ENCODE measurements at regions not wholly inside any gene's neighbourhood (a gene's known extent, or its start where the extent isn't known, plus 50 kb on each side); places are given as distances from the start of the nearest gene placed in this dataset.

DNA sequence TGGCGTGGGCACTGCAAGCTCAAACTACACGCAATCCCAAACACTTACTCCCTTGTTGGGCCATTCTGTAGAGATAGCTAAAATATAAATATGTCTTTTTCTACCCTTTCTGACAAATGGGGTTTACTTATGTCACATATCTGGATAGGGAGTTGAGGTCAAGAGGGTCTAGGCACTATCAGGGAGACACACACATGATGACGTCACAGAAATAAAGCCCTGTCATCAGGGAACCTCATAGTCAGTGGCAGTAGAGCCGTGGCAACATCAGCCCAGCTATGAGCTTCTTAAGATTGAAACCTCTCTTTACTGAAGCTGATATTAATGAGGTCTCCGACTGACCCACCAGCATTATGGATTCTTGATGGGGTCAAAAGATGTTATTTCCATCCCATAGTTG, 234.6 kb upstream of the CDH7 start:
- no peak overlapping the region for H3K4me3 ChIP-seq (ENCODE audit: low read depth in 1 of 2, low read length in 2 of 2)
- no peaks in the 10 kb centered on the region for H3K27me3 ChIP-seq (ENCODE audit: control insufficient read depth in 1 of 2, insufficient read depth in 2 of 2, low read length in 2 of 2)
- WGBS, 2 donors: 79 to 83% methylated on average over 5 of the region's 5 CpGs
- H3K36me3 ChIP-seq (ENCODE audit: control insufficient read depth in 2 of 2, insufficient read depth in 2 of 2, low read length in 1 of 2): no peaks in the 10 kb centered on the region
- no peak overlapping the region for H3K27ac ChIP-seq (ENCODE audit: low read depth in 2 of 2, low read length in 1 of 2)
- H3K4me1 ChIP-seq (ENCODE audit: control insufficient read depth in 2 of 2, insufficient read depth in 2 of 2, low read length in 1 of 2): no peaks in the 10 kb centered on the region
- H3K9me3 ChIP-seq (ENCODE audit: control insufficient read depth in 2 of 2, insufficient read depth in 1 of 2, low read depth in 1 of 2, low read length in 1 of 2): no peaks in the 10 kb centered on the region

DNA sequence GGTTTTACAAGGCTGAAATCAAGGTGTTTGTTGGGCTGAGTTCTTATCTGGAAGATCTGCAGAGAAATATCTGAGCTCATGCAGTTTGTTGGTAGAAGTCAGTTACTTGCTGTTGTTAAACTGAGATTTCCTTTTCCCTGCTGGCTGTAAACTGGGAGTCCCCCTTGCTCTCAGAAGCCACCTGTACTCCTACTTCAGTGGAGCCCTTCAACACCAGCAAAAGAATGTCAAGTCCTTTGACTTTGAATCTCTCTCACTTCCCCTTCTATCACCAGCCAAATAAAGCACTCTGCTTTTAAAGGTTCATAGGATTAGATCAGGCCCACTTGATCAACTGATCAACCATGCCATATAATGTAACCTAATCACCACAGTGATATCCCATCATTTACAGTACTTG, 252.2 kb upstream of the CDH7 start:
- Histone ChIP-seq H3K4me3 (ENCODE audit: low read depth in 1 of 2, low read length in 2 of 2) (no peak overlapping the region), H3K9me3 (ENCODE audit: control insufficient read depth in 2 of 2, insufficient read depth in 1 of 2, low read depth in 1 of 2, low read length in 1 of 2) (no peaks in the 10 kb centered on the region), H3K27ac (ENCODE audit: low read depth in 2 of 2, low read length in 1 of 2) (no peak overlapping the region), H3K27me3 (ENCODE audit: control insufficient read depth in 1 of 2, insufficient read depth in 2 of 2, low read length in 2 of 2) (no peaks in the 10 kb centered on the region), H3K36me3 (ENCODE audit: control insufficient read depth in 2 of 2, insufficient read depth in 2 of 2, low read length in 1 of 2) (no peaks in the 10 kb centered on the region), H3K4me1 (ENCODE audit: control insufficient read depth in 2 of 2, insufficient read depth in 2 of 2, low read length in 1 of 2) (no peaks in the 10 kb centered on the region)

DNA sequence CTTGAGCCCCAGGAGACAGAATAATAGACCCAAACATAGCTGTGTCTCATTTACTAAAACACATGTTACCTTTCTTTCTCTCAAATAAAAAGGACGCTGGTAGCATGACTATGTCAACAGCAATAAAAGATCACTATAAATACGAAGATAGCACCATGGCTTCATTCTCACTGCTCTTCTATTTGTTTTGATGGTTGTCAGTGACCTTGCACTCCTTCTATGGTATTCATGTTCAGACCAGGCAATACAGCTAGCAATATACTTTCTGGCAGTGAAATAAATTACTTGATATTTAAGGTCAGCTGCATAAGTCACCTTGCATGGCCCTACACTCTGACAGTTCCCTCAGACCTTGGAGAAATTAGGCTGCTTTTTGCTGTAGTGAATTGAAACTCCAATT, 263.2 kb upstream of the CDH7 start:
- Histone ChIP-seq H3K9me3 (ENCODE audit: control insufficient read depth in 2 of 2, insufficient read depth in 1 of 2, low read depth in 1 of 2, low read length in 1 of 2) (peaks cover 0 to 2% of the 10 kb centered on the region in 2 donors), H3K4me3 (ENCODE audit: low read depth in 1 of 2, low read length in 2 of 2) (no peak overlapping the region), H3K4me1 (ENCODE audit: control insufficient read depth in 2 of 2, insufficient read depth in 2 of 2, low read length in 1 of 2) (no peaks in the 10 kb centered on the region), H3K36me3 (ENCODE audit: control insufficient read depth in 2 of 2, insufficient read depth in 2 of 2, low read length in 1 of 2) (no peaks in the 10 kb centered on the region), H3K27ac (ENCODE audit: low read depth in 2 of 2, low read length in 1 of 2) (no peak overlapping the region), H3K27me3 (ENCODE audit: control insufficient read depth in 1 of 2, insufficient read depth in 2 of 2, low read length in 2 of 2) (no peaks in the 10 kb centered on the region)
- WGBS, 2 donors: 13 to 26% methylated on average over 2 of the region's 2 CpGs

DNA sequence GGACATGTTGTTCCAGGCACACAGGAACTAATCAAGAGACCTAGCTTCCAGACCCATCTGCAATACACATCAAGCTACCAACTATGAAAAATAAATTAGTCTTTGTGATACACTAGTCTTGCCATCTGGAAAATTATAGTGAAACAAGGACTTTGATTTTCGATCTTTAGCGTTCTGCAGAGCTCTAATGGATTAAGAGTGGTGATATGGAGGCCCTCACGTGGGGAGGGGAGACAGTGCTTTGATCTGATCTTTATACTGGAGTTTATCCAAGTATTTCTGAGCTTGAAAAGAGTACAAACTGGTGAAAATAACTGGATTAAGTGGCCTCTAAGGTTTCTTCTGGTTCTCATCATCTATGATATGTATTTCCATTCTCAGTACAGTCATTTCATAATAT, 273.4 kb upstream of the CDH7 start:
- no peak overlapping the region for H3K4me3 ChIP-seq (ENCODE audit: low read depth in 1 of 2, low read length in 2 of 2)
- H3K27me3 ChIP-seq (ENCODE audit: control insufficient read depth in 1 of 2, insufficient read depth in 2 of 2, low read length in 2 of 2): no peaks in the 10 kb centered on the region
- WGBS, 2 donors: 58 to 64% methylated on average over 3 of the region's 3 CpGs
- no peak overlapping the region for H3K27ac ChIP-seq (ENCODE audit: low read depth in 2 of 2, low read length in 1 of 2)
- H3K4me1 ChIP-seq (ENCODE audit: control insufficient read depth in 2 of 2, insufficient read depth in 2 of 2, low read length in 1 of 2): no peaks in the 10 kb centered on the region
- H3K36me3 ChIP-seq (ENCODE audit: control insufficient read depth in 2 of 2, insufficient read depth in 2 of 2, low read length in 1 of 2): no peaks in the 10 kb centered on the region
- peaks cover 0 to 2% of the 10 kb centered on the region in 2 donors for H3K9me3 ChIP-seq (ENCODE audit: control insufficient read depth in 2 of 2, insufficient read depth in 1 of 2, low read depth in 1 of 2, low read length in 1 of 2)

DNA sequence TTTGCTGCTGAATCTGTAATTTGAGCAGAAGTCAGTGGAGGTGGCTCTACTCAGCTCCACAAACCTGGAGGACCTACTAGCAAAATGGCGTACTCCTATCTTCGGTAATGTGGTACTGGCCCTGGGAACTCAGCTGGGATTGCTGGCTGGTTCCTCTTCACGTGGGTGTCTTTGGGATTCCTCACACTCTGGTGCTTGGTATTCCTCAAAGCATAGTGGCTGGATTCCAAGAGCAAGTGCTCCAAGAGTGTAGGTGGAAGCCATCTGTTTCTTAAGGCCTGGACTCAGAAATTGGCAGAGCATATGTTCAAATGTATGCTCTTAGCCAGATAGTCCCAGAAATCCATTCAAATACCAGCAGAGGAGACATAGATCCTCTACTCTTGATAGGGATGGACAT, 281.9 kb upstream of the CDH7 start:
- Histone ChIP-seq H3K36me3 (ENCODE audit: control insufficient read depth in 2 of 2, insufficient read depth in 2 of 2, low read length in 1 of 2) (no peaks in the 10 kb centered on the region), H3K27me3 (ENCODE audit: control insufficient read depth in 1 of 2, insufficient read depth in 2 of 2, low read length in 2 of 2) (no peaks in the 10 kb centered on the region), H3K27ac (ENCODE audit: low read depth in 2 of 2, low read length in 1 of 2) (no peak overlapping the region), H3K9me3 (ENCODE audit: control insufficient read depth in 2 of 2, insufficient read depth in 1 of 2, low read depth in 1 of 2, low read length in 1 of 2) (peaks cover 0 to 2% of the 10 kb centered on the region in 2 donors), H3K4me1 (ENCODE audit: control insufficient read depth in 2 of 2, insufficient read depth in 2 of 2, low read length in 1 of 2) (no peaks in the 10 kb centered on the region), H3K4me3 (ENCODE audit: low read depth in 1 of 2, low read length in 2 of 2) (no peak overlapping the region)
- 69 to 79% methylated on average over 3 of the region's 3 CpGs for WGBS, 2 donors

DNA sequence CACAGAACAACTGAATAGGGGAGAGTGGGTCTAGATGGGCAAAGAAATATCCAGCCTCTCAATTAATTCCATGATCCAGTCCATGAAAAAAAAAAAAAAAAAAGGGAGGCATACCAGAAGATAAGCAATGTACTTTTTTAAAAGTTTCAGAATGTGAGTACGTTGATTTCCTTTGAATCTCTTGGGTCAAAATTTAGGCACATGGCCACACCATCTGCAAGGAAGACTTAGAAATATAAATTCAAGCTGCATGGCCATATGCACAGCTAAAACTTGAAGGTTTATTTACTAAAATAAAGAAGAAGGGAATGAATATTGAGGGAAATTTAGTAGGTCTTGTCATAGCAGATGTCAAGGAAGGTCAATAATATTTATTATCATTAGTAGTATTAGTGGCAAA, 286.5 kb upstream of the CDH7 start:
- Histone ChIP-seq H3K27me3 (ENCODE audit: control insufficient read depth in 1 of 2, insufficient read depth in 2 of 2, low read length in 2 of 2) (no peaks in the 10 kb centered on the region), H3K4me1 (ENCODE audit: control insufficient read depth in 2 of 2, insufficient read depth in 2 of 2, low read length in 1 of 2) (no peaks in the 10 kb centered on the region), H3K27ac (ENCODE audit: low read depth in 2 of 2, low read length in 1 of 2) (no peak overlapping the region), H3K4me3 (ENCODE audit: low read depth in 1 of 2, low read length in 2 of 2) (no peak overlapping the region), H3K36me3 (ENCODE audit: control insufficient read depth in 2 of 2, insufficient read depth in 2 of 2, low read length in 1 of 2) (no peaks in the 10 kb centered on the region), H3K9me3 (ENCODE audit: control insufficient read depth in 2 of 2, insufficient read depth in 1 of 2, low read depth in 1 of 2, low read length in 1 of 2) (no peaks in the 10 kb centered on the region)
- WGBS, 2 donors: 44 to 55% methylated on average over 1 of the region's 1 CpG

DNA sequence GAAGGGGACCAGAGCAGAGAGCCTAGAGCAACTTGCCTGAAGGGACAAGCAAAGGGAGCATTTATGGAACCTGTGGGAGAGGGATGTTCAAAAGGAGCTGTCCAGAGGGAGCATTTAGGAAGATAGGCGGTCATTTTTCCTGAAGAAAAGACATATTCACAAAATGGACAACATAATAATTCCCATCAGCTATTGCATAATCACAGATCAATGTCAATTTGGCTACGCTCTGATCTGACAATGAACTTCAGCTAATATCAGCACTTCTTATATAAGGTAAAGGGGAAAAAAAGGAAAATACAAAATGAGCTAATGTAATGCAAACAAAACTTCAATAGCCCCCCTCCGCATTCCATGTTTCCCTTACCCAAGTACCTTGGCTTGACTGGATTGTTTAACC, 291.1 kb upstream of the CDH7 start:
- 83 to 85% methylated on average over 3 of the region's 3 CpGs for WGBS, 2 donors
- no peaks in the 10 kb centered on the region for H3K4me1 ChIP-seq (ENCODE audit: control insufficient read depth in 2 of 2, insufficient read depth in 2 of 2, low read length in 1 of 2)
- no peaks in the 10 kb centered on the region for H3K27me3 ChIP-seq (ENCODE audit: control insufficient read depth in 1 of 2, insufficient read depth in 2 of 2, low read length in 2 of 2)
- H3K4me3 ChIP-seq (ENCODE audit: low read depth in 1 of 2, low read length in 2 of 2): no peak overlapping the region
- no peak overlapping the region for H3K27ac ChIP-seq (ENCODE audit: low read depth in 2 of 2, low read length in 1 of 2)
- no peaks in the 10 kb centered on the region for H3K9me3 ChIP-seq (ENCODE audit: control insufficient read depth in 2 of 2, insufficient read depth in 1 of 2, low read depth in 1 of 2, low read length in 1 of 2)
- H3K36me3 ChIP-seq (ENCODE audit: control insufficient read depth in 2 of 2, insufficient read depth in 2 of 2, low read length in 1 of 2): no peaks in the 10 kb centered on the region

DNA sequence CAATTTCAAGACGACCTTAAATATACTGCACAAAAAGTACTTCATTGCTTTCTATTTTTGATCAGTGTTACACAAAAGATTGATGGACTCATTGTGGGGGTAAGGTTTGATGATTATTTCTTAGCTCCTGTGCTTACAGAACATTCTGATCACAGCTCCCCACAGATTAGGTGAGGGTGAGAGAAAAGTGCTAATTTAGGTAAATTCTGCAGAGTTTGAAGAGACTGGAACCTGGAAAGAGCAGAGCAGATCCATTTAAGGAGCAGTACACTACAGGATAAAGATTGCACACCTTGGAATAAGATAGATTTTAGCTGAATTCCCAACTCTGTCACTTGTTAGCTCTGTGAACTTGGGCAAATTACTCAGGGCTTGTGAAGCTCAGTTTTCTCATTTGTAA, 291.9 kb upstream of the CDH7 start:
- WGBS, 2 donors: 27% methylated on average over 1 of the region's 1 CpG
- H3K36me3 ChIP-seq (ENCODE audit: control insufficient read depth in 2 of 2, insufficient read depth in 2 of 2, low read length in 1 of 2): no peaks in the 10 kb centered on the region
- H3K27me3 ChIP-seq (ENCODE audit: control insufficient read depth in 1 of 2, insufficient read depth in 2 of 2, low read length in 2 of 2): no peaks in the 10 kb centered on the region
- H3K27ac ChIP-seq (ENCODE audit: low read depth in 2 of 2, low read length in 1 of 2): no peak overlapping the region
- no peak overlapping the region for H3K4me3 ChIP-seq (ENCODE audit: low read depth in 1 of 2, low read length in 2 of 2)
- no peaks in the 10 kb centered on the region for H3K4me1 ChIP-seq (ENCODE audit: control insufficient read depth in 2 of 2, insufficient read depth in 2 of 2, low read length in 1 of 2)
- no peaks in the 10 kb centered on the region for H3K9me3 ChIP-seq (ENCODE audit: control insufficient read depth in 2 of 2, insufficient read depth in 1 of 2, low read depth in 1 of 2, low read length in 1 of 2)

DNA sequence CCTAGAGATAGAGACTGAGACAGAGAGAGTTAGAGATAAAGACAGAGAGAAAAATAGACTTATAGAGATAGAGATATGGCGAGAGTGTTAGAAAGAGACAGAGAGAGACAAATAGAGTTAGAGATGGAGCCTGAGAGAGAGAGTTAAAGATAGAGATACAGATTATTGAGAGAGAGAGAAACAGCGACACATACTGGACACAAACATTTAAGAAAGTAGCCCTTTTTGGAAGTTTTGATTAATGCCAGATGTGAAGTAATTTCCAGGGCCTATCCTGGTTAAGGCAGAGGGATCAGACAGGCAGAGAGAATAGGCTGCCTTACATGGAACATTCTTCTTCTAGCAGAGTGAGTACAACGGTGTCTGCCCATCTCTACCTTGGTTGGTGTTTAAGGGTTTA, 311.6 kb upstream of the CDH7 start:
- H3K27me3 ChIP-seq (ENCODE audit: control insufficient read depth in 1 of 2, insufficient read depth in 2 of 2, low read length in 2 of 2): no peaks in the 10 kb centered on the region

DNA sequence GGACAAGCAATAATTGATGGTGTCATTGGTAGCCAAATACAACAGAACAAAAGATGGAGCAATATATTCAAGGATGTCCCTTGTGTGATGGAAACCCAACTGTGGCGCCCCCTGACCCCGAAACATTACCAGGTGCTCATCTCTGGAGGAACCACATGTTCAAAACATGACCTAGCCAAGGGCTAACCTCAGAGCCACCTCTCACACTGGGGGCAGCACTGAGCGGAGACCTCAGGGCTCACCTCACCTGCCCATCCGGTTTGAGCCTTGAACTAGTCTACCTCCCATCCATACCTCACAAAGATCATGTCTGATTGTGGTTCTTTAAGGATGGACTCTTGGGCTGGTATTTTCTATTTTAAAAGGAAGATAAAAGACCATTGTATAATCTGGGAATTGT, 314.4 kb upstream of the CDH7 start:
- Histone ChIP-seq H3K27ac (ENCODE audit: low read depth in 2 of 2, low read length in 1 of 2) (no peak overlapping the region), H3K4me3 (ENCODE audit: low read depth in 1 of 2, low read length in 2 of 2) (no peak overlapping the region), H3K4me1 (ENCODE audit: control insufficient read depth in 2 of 2, insufficient read depth in 2 of 2, low read length in 1 of 2) (no peaks in the 10 kb centered on the region), H3K9me3 (ENCODE audit: control insufficient read depth in 2 of 2, insufficient read depth in 1 of 2, low read depth in 1 of 2, low read length in 1 of 2) (no peaks in the 10 kb centered on the region), H3K36me3 (ENCODE audit: control insufficient read depth in 2 of 2, insufficient read depth in 2 of 2, low read length in 1 of 2) (no peaks in the 10 kb centered on the region), H3K27me3 (ENCODE audit: control insufficient read depth in 1 of 2, insufficient read depth in 2 of 2, low read length in 2 of 2) (no peaks in the 10 kb centered on the region)
- 87 to 91% methylated on average over 4 of the region's 4 CpGs for WGBS, 2 donors

More for the DNA sequence above, 311.6 kb upstream of the CDH7 start:
- H3K36me3 ChIP-seq (ENCODE audit: control insufficient read depth in 2 of 2, insufficient read depth in 2 of 2, low read length in 1 of 2): no peaks in the 10 kb centered on the region
- WGBS, 2 donors: 52 to 58% methylated on average over 3 of the region's 3 CpGs
- no peaks in the 10 kb centered on the region for H3K9me3 ChIP-seq (ENCODE audit: control insufficient read depth in 2 of 2, insufficient read depth in 1 of 2, low read depth in 1 of 2, low read length in 1 of 2)
- H3K4me1 ChIP-seq (ENCODE audit: control insufficient read depth in 2 of 2, insufficient read depth in 2 of 2, low read length in 1 of 2): no peaks in the 10 kb centered on the region
- H3K27ac ChIP-seq (ENCODE audit: low read depth in 2 of 2, low read length in 1 of 2): no peak overlapping the region
- no peak overlapping the region for H3K4me3 ChIP-seq (ENCODE audit: low read depth in 1 of 2, low read length in 2 of 2)

All from esophagus (tissue), 2 donors.